Activated CD4-positive, alpha-beta T cell treated with anti-CD3 and anti-CD28 coated beads for 36 hours (primary cell): ENCODE measurements at regions not wholly inside any gene's neighbourhood (a gene's known extent, or its start where the extent isn't known, plus 50 kb on each side); places are given as distances from the start of the nearest gene placed in this dataset.

Experiments
- ATAC-seq: fragments of 200-7000 bp; cut with Tn5 transposase; one replicate; pipeline ENCODE4 v1.10.0; 2021; ENCODE audit warnings: mild to moderate bottlenecking, moderate library complexity
- CTCF ChIA-PET: fragments of 350-600 bp; sonication (Branson Sonifier 250); formaldehyde crosslinking; loops from one replicate; lab custom pipeline; 2021; ENCODE audit warnings: antibody characterized with exemption; lab: Charles Lee
- POLR2A ChIA-PET: fragments of 350-600 bp; sonication (Branson Sonifier 250); formaldehyde crosslinking; loops from one replicate; lab custom pipeline; 2021; ENCODE audit warnings: antibody characterized with exemption, inconsistent platforms; lab: Charles Lee
- DNase-seq: peaks from one replicate; pipeline ENCODE4 v3.0.0-alpha.2; 2020
- H3K27ac Mint-ChIP-seq: one replicate; pipeline ENCODE4 v1.8.0; 2021; ENCODE audit warnings: mixed read lengths
- H3K27me3 Mint-ChIP-seq: one replicate; pipeline ENCODE4 v1.8.0; 2021; ENCODE audit warnings: mixed read lengths
- H3K36me3 Mint-ChIP-seq: one replicate; pipeline ENCODE4 v1.8.0; 2021; ENCODE audit warnings: low read depth, mixed read lengths
- H3K4me1 Mint-ChIP-seq: one replicate; pipeline ENCODE4 v1.8.0; 2021; ENCODE audit warnings: mixed read lengths
- H3K4me3 Mint-ChIP-seq: one replicate; pipeline ENCODE4 v1.8.0; 2021; ENCODE audit warnings: mild to moderate bottlenecking, moderate library complexity, mixed read lengths
- H3K9me3 Mint-ChIP-seq: one replicate; pipeline ENCODE4 v1.8.0; 2021; ENCODE audit warnings: low read depth, mixed read lengths
- intact Hi-C, 2 experiments: fragments of 100-400 bp; cut with DNase I in 1 of 2; cut with micrococcal nuclease in 1 of 2; formaldehyde crosslinking; loops; one replicate each; pipeline versions ENCODE4 v1.14.2 to v1.15.1; 2022 to 2024; cut with DNase I, micrococcal nuclease

- no peak overlapping the region for H3K4me3 Mint-ChIP-seq
- POLR2A ChIA-PET: no interaction called here
- H3K4me1 Mint-ChIP-seq: no peaks in the 10 kb centered on the region
- ATAC-seq (no peak), DNase-seq (no peak)
- no peaks in the 10 kb centered on the region for H3K27me3 Mint-ChIP-seq
- H3K36me3 Mint-ChIP-seq: no peaks in the 10 kb centered on the region
- CTCF ChIA-PET: no interaction called here
- H3K27ac Mint-ChIP-seq: no peak overlapping the region
- intact Hi-C loops: no loop called here
- H3K9me3 Mint-ChIP-seq: peaks cover 14% of the 10 kb centered on the region
Observed at GRCh38 chr4:19686456-19686855, 565.2 kb upstream of the SLIT2 start.

DNA sequence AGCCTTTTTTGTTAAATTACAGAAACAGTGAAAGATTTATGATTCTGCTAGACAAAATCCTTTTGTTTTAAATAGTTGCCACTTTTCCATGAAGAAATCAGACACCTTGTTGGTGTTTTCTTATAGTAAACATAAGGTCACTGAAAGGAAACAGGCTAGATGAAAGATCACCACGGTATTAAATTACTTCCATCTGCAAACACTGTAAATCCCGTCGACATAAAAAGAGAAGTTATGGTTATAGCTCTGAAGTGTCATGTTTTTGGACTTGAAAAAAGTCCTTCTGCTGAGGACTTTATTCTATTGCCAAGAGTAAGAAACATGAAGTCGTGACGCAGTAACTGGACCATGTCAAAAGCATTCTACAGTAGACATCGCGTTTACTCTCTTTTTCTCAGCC lies 567.6 kb upstream of the SLIT2 start:
- H3K27ac Mint-ChIP-seq: no peak overlapping the region
- H3K4me1 Mint-ChIP-seq: no peaks in the 10 kb centered on the region
- CTCF ChIA-PET: no interaction called here
- no peaks in the 10 kb centered on the region for H3K36me3 Mint-ChIP-seq
- POLR2A ChIA-PET: no interaction called here
- DNase-seq (no peak), ATAC-seq (no peak)
- H3K27me3 Mint-ChIP-seq: no peaks in the 10 kb centered on the region
- intact Hi-C loops: no loop called here
- peaks cover 12% of the 10 kb centered on the region for H3K9me3 Mint-ChIP-seq
- no peak overlapping the region for H3K4me3 Mint-ChIP-seq

- Mint-ChIP-seq H3K4me3 (no peak overlapping the region), H3K4me1 (no peaks in the 10 kb centered on the region), H3K36me3 (no peaks in the 10 kb centered on the region), H3K27ac (no peak overlapping the region), H3K27me3 (no peaks in the 10 kb centered on the region), H3K9me3 (peaks cover 11% of the 10 kb centered on the region)
- DNase-seq (no peak), ATAC-seq (no peak)
- intact Hi-C loops: no loop called here
- ChIA-PET CTCF (no interaction called here), POLR2A (no interaction called here)
Observed at GRCh38 chr4:19683426-19683825, 568.3 kb upstream of the SLIT2 start.

DNA sequence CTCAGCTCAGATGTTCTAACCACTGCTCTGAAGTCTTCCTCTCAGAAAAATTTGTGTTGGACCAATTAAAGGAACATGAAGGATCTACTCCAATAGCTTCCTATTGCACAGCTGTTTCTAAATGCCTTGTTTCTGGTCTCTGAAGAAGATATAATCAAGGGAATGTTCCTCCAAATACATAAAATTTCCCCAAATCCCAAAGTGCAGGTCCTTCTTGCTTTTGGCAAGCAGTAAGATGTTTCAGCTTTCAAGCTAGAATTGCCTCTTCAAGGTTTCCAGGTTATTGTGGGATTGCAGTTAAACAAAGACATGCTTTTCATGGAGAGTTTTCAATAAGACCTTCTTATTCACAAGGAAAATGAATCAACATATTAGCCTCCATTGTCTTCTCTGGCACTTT lies 574.5 kb upstream of the SLIT2 start:
- DNase-seq (no peak), ATAC-seq (no peak)
- H3K9me3 Mint-ChIP-seq: peaks cover 6% of the 10 kb centered on the region
- no peaks in the 10 kb centered on the region for H3K4me1 Mint-ChIP-seq
- no peak overlapping the region for H3K27ac Mint-ChIP-seq
- intact Hi-C loops: no loop called here
- H3K27me3 Mint-ChIP-seq: no peaks in the 10 kb centered on the region
- no peak overlapping the region for H3K4me3 Mint-ChIP-seq
- ChIA-PET CTCF (no interaction called here), POLR2A (no interaction called here)
- H3K36me3 Mint-ChIP-seq: no peaks in the 10 kb centered on the region

GRCh38 chr4:19675172-19675811 lies 576.4 kb upstream of the SLIT2 start:
- ATAC-seq: no peak
- no peaks in the 10 kb centered on the region for H3K36me3 Mint-ChIP-seq
- no peak overlapping the region for H3K4me3 Mint-ChIP-seq
- H3K27ac Mint-ChIP-seq: no peak overlapping the region
- H3K27me3 Mint-ChIP-seq: no peaks in the 10 kb centered on the region
- no peak for DNase-seq
- ChIA-PET CTCF (interaction anchor here (0.6 kb wide), 1 partner anchor 1964 kb away, joined by 3 read pairs; no protein-coding TSS in a partner anchor), POLR2A (no interaction called here)
- no peaks in the 10 kb centered on the region for H3K4me1 Mint-ChIP-seq
- intact Hi-C loops: no loop called here
- peaks cover 12% of the 10 kb centered on the region for H3K9me3 Mint-ChIP-seq

GRCh38 chr4:19659101-19659500 lies 592.6 kb upstream of the SLIT2 start:
- ChIA-PET CTCF (no interaction called here), POLR2A (no interaction called here)
- H3K9me3 Mint-ChIP-seq: peaks cover 3% of the 10 kb centered on the region
- intact Hi-C loops: no loop called here
- no peaks in the 10 kb centered on the region for H3K27me3 Mint-ChIP-seq
- H3K4me1 Mint-ChIP-seq: no peaks in the 10 kb centered on the region
- DNase-seq: no peak
- no peaks in the 10 kb centered on the region for H3K36me3 Mint-ChIP-seq
- H3K4me3 Mint-ChIP-seq: no peak overlapping the region
- no peak for ATAC-seq
- no peak overlapping the region for H3K27ac Mint-ChIP-seq

DNA sequence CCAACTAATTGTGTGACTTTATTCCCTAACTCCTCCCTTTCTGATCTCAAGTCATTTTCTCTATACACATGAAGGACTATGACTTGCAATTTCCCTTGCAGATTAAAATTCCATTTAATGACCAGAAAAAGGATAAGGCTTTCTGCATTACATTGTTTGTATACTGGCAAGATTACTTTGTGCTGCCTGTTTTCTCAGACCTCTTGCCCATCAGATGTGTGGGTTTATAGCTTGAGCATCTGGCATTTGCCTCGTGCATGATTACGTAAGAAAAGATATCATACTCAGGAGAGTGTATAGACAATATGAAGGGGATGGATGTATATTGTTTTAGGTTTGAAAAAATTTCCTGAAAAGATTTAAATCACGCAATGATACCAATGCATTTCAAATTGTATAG lies 593.8 kb upstream of the SLIT2 start:
- intact Hi-C loops: no loop called here
- peaks cover 3% of the 10 kb centered on the region for H3K9me3 Mint-ChIP-seq
- no peaks in the 10 kb centered on the region for H3K27me3 Mint-ChIP-seq
- DNase-seq: no peak
- no peaks in the 10 kb centered on the region for H3K36me3 Mint-ChIP-seq
- no peak overlapping the region for H3K4me3 Mint-ChIP-seq
- H3K27ac Mint-ChIP-seq: no peak overlapping the region
- ATAC-seq: no peak
- ChIA-PET POLR2A (no interaction called here), CTCF (no interaction called here)
- H3K4me1 Mint-ChIP-seq: no peaks in the 10 kb centered on the region

- intact Hi-C loops: no loop called here
- Mint-ChIP-seq H3K4me1 (no peaks in the 10 kb centered on the region), H3K27me3 (no peaks in the 10 kb centered on the region), H3K4me3 (no peak overlapping the region), H3K36me3 (no peaks in the 10 kb centered on the region), H3K9me3 (peaks cover 6% of the 10 kb centered on the region), H3K27ac (no peak overlapping the region)
- no peak for DNase-seq
- ChIA-PET CTCF (no interaction called here), POLR2A (no interaction called here)
- ATAC-seq: no peak
Observed at GRCh38 chr4:19655666-19656065, 596.0 kb upstream of the SLIT2 start.

DNA sequence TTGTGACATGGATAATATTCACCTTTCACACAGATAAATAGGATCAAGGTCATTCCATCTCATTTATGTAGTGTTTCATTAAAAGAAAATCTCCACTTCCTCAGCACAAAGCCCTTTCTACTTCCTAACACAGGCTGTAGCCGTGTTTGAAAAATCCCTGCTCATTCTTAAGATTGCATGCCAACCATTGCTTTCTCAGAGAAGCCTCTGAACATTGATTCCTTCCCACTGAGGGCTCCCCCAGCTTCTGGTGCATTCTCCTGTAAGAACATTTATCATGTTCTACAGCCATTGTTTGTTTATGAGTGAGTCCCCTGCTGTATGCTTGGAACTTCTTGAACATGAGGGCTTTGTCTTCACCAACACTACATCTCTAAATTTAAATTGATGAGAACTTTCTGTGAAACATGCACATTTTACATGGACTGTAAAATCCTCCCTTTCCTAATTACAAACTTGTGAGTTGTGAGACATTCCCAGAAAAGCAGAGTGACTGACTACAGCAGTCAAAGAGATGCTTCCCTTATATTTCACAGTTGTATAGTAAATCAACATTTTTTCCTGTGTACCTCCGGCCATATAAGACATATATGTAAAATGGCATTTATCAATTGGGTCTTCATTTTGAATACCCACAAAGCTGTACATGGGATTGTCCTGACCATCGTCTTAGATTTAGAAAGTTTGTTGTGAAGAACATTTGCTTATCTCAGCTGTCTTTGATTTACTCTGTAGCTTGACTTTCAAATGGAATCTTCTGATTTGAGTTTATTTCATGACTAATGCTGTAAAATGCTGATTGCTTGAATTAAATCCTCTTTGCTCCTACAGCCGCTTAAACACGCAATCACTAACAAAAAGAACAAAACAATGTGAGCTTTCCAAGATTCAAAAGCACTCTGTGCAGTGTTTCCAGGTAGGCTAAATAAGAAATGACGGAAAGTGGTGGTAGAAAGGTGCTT lies 600.5 kb upstream of the SLIT2 start:
- ChIA-PET CTCF (no interaction called here), POLR2A (no interaction called here)
- peaks cover 11% of the 10 kb centered on the region for H3K9me3 Mint-ChIP-seq
- no peak overlapping the region for H3K4me3 Mint-ChIP-seq
- DNase-seq (no peak), ATAC-seq (no peak)
- H3K27me3 Mint-ChIP-seq: no peaks in the 10 kb centered on the region
- H3K4me1 Mint-ChIP-seq: no peaks in the 10 kb centered on the region
- no peaks in the 10 kb centered on the region for H3K36me3 Mint-ChIP-seq
- H3K27ac Mint-ChIP-seq: no peak overlapping the region
- intact Hi-C loops: no loop called here

- Mint-ChIP-seq H3K27ac (no peak overlapping the region), H3K27me3 (no peaks in the 10 kb centered on the region), H3K36me3 (no peaks in the 10 kb centered on the region), H3K9me3 (peaks cover 25% of the 10 kb centered on the region), H3K4me1 (no peaks in the 10 kb centered on the region), H3K4me3 (no peak overlapping the region)
- DNase-seq (no peak), ATAC-seq (no peak)
- ChIA-PET POLR2A (no interaction called here), CTCF (no interaction called here)
- intact Hi-C loops: no loop called here
Observed at GRCh38 chr4:19645589-19645988, 606.1 kb upstream of the SLIT2 start.

DNA sequence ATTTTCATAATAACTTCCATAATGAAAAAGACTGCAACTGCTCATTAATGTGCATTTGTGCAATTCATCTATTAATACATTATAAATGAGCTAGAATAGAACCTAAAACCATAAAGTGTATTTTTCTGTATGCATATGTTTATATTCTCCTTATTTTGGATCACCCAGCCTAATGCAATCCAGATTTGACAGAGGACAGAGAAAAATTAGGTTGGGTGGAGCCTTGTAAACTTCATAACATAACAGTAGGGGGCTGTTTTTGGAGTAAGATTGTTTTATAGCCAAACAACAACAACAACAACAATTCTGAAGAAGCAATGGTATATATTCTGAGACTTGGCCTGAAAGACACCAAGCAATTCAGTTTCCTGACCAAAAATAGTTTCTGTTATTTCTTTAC lies 615.3 kb upstream of the SLIT2 start:
- ATAC-seq (no peak), DNase-seq (no peak)
- Mint-ChIP-seq H3K9me3 (peaks cover 3% of the 10 kb centered on the region), H3K4me1 (no peaks in the 10 kb centered on the region), H3K36me3 (no peaks in the 10 kb centered on the region), H3K27ac (no peak overlapping the region), H3K27me3 (no peaks in the 10 kb centered on the region), H3K4me3 (no peak overlapping the region)
- ChIA-PET POLR2A (no interaction called here), CTCF (no interaction called here)
- intact Hi-C loops: no loop called here

- POLR2A ChIA-PET: no interaction called here
- Mint-ChIP-seq H3K27ac (no peak overlapping the region), H3K9me3 (peaks cover 7% of the 10 kb centered on the region), H3K4me1 (no peaks in the 10 kb centered on the region), H3K4me3 (no peak overlapping the region), H3K27me3 (no peaks in the 10 kb centered on the region), H3K36me3 (no peaks in the 10 kb centered on the region)
- intact Hi-C loops: loop anchor here in 1 of 2 experiments (5.0 kb wide), 1 partner anchor 1735 kb away; no protein-coding TSS in a partner anchor
- DNase-seq (no peak), ATAC-seq (no peak)
- CTCF ChIA-PET: no interaction called here
Observed at GRCh38 chr4:19631814-19632213, 619.9 kb upstream of the SLIT2 start.
